Epithelial cell of esophagus (primary cell): ENCODE measurements at regions not wholly inside any gene's neighbourhood (a gene's known extent, or its start where the extent isn't known, plus 50 kb on each side); places are given as distances from the start of the nearest gene placed in this dataset.

Source experiments
- DNase-seq: peaks from one replicate; pipeline ENCODE4 v3.0.0; 2010; ENCODE audit warnings: low read depth
- H3K4me3 ChIP-seq: 2 replicates; pipeline ENCODE4 v1.5.1; 2011; ENCODE audit warnings: mild to moderate bottlenecking, low read length, control low read depth
- CTCF ChIP-seq: IDR thresholded peaks from 2 replicates; pipeline ENCODE4 v1.5.1; 2011; ENCODE audit warnings: low read depth, mild to moderate bottlenecking, low read length, control low read depth, inconsistent platforms; ENCODE audit not compliant: insufficient read depth; ENCODE audit errors: missing control alignments

DNA sequence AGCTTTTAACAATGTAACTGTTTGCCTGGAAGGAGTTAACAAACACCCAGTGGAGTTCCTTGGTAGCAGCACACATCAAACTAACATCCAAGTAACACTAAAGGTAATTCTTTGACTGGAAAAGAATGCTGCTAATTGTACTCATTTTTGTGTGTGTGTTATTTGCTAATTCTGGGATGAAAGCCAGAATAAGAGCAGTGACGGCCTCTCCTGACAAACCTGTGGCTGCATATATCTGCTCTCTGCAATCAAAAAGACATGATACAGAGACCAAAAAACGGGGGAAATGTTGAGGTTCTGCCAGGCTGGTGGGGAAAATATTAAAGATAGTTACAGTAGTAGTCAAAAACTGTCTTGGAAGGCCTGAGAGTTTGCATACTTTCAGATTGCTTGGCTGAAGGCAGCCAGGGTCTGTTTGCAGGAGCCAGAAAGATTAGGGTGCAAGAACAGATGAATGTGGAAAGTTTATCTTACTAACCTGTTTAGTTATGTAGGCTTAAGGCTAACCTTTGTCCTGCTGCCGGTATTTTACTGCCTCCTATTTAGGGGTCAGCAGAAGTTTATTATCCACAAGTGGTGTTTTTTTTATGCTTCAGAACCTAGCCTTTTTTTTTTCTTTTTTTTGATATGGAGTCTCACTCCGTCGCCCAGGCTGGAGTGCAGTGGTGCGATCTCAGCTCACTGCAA lies 325.6 kb upstream of the RBMY1B start:
- DNase-seq = no peak
- no peak for TF ChIP-seq CTCF

DNA sequence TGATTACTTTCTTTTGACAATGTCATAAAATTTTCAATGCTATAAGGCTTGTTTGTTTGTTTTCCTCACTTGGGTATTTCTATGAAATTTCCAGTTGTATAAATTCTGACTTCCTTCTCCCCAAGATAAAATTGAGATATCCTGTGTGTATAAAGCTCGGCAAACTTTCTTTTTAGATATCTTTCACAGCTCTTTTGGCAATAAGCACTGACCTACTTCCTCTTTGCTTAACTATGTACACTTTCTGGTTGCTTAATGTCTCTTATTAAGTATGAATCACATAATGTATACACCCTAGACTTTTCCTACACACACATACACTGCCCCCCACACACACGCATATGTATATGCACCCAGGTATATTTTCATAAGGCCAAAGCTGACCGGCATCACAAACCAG lies 318.4 kb upstream of the RBMY1B start:
- no peak for TF ChIP-seq CTCF
- no peak for DNase-seq
- no peak overlapping the region for H3K4me3 ChIP-seq

More for the DNA sequence above, 325.6 kb upstream of the RBMY1B start:
- no peak overlapping the region for H3K4me3 ChIP-seq

- no peak for DNase-seq
- H3K4me3 ChIP-seq = no peak overlapping the region
- TF ChIP-seq CTCF = no peak
Measured at GRCh38 chrY:21200246-21200645, 310.9 kb upstream of the RBMY1B start.

- TF ChIP-seq CTCF = no peak
- DNase-seq = no peak
- no peak overlapping the region for H3K4me3 ChIP-seq
Measured at GRCh38 chrY:21227849-21228248, 283.3 kb upstream of the RBMY1B start.

DNA sequence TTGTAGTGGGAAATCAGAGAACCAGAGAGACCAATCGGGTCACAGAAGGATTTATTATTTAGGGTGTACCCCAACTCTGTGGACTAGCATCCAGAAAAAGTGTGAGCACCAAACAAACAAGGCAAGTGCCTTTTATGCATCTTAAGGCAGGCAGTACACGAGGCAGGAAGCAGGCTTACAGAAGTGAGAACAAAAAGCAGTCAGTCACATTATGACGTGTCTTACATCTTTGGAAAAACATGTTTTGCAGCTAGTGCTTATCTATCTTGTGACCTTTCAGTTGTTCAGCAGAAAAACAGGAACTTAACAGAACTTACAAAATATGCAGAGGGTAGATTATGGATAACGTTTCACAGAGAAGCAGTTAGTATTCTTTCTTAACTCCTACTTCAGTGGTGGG lies 270.9 kb upstream of the RBMY1B start:
- TF ChIP-seq CTCF = no peak

DNA sequence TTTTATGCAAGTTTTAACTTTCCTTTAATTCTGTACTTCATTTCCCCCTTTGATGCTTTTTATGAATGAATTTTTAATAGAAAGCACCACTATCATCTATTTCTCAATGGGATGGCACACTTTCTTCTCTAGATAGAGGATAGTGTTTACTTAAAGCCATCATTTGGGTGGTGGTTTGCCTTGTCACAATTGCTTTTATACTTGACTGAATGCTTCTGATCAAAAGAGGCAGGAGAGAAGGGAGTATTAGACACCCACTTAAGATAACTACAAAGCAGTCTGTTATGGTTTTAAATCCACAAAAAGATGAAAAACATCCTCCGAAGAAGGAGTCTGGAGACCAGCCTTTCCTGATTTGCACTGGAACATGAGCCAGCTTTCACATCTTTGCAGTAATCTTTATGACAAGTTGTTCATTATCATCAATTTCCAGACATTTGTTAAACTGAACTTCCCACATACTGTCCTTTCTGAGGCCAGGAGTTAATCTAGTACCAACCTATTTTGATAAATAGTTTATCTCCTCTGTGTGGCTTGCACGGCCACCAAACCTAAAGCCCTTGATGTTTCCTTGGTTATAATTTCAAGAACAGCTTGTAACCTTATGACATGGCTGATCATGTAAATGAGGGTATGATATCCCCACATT lies 270.4 kb upstream of the RBMY1B start:
- DNase-seq = no peak
- no peak for TF ChIP-seq CTCF
- H3K4me3 ChIP-seq = no peak overlapping the region

More for the DNA sequence above, 270.9 kb upstream of the RBMY1B start:
- no peak for DNase-seq
- no peak overlapping the region for H3K4me3 ChIP-seq

DNA sequence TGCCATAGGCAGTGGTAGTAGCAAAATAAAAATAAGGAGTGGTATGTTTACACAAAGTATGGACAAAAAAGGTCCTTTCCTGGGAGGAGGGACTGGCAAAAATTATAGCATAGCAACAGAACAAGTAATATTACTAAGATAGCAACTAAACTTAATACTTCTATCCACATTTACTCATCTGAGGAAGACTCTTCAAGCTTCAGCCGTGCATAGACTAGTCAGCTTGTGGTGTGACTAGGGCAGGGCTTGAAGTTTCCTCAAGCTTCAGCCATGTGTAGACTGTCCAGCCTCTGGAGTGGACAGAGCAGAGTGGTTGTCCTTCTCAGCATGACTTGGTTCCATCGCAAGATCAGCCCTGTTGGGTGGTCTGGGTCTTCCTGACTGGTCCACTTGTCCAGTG lies 268.3 kb upstream of the RBMY1B start:
- no peak overlapping the region for H3K4me3 ChIP-seq
- DNase-seq = no peak

More for the DNA sequence above, 268.3 kb upstream of the RBMY1B start:
- TF ChIP-seq CTCF = no peak
